ENCODE measurements at regions not wholly inside any gene's neighbourhood (a gene's known extent, or its start where the extent isn't known, plus 50 kb on each side); places are given as distances from the start of the nearest gene placed in this dataset.

DNA sequence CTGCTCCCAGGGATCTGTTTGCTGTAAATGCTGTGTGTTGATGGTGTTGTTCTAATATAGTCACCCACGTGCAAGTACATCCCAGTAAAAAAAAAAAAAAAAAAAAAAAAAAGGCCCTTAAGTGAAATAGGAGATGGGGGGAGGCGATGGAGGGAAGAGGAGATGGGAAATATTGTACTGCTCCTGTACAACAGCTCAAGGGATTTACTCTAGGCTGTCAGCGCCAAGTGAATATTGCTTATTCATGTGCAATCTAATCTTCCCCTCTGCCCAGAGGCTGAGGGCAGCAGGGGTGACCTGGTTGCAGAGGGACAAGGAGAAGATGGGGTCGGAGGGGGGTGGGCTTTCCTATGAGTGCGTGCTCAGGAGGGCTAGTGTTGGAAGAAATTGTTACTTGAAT lies 206.2 kb upstream of the CADM1 start:
- H3K27me3 ChIP-seq (ENCODE audit: insufficient read depth), result no peaks in the 10 kb centered on the region; the same call in 1 of the 2 replicates
- no peaks in the 10 kb centered on the region for H3K79me2 ChIP-seq (ENCODE audit: insufficient read depth)
- ChIA-PET CTCF (no interaction called here), POLR2A (no interaction called here)
- no peaks in the 10 kb centered on the region for H3K36me3 ChIP-seq (replicated peaks in 1 of 2; ENCODE audit: control insufficient read depth in 1 of 2, insufficient read depth in 2 of 2, low read length in 1 of 2)
- no peak for DNase-seq
- H3K4me3 ChIP-seq (ENCODE audit: low read depth in 2 of 2, low read length in 1 of 2), result no peak overlapping the region
- H3K9me3 ChIP-seq, result no peaks in the 10 kb centered on the region
- H4K20me1 ChIP-seq (ENCODE audit: insufficient read depth), result no peaks in the 10 kb centered on the region
- no peak overlapping the region for H3K27ac ChIP-seq (ENCODE audit: low read depth in 2 of 2, low read length in 1 of 2)
- H3K4me1 ChIP-seq (ENCODE audit: control insufficient read depth in 1 of 2, insufficient read depth in 2 of 2, low read depth in 1 of 2, low read length in 1 of 2), result no peaks in the 10 kb centered on the region; a peak in 1 of 4 replicates
- no peaks in the 10 kb centered on the region for H3K9me2 ChIP-seq
- H2AFZ ChIP-seq (ENCODE audit: low read depth), result no peak overlapping the region
- no peaks in the 10 kb centered on the region for H3F3A ChIP-seq (replicated peaks; ENCODE audit: insufficient read depth)
- TF ChIP-seq CHD2 (IDR thresholded peaks at IDR 0.05; ENCODE audit: low read length, partially characterized antibody) (no peak), FOXM1 (IDR thresholded peaks at IDR 0.05; ENCODE audit: low read depth) (no peak), TCF12 (IDR thresholded peaks at IDR 0.05) (no peak), MXI1 (IDR thresholded peaks at IDR 0.05; ENCODE audit: low read depth, low read length) (no peak), TAF1 (IDR thresholded peaks at IDR 0.05; ENCODE audit: borderline replicate concordance, low read depth, low read length) (no peak), MAX (IDR thresholded peaks at IDR 0.05; ENCODE audit: low read depth) (no peak), CTCF (IDR thresholded peaks at IDR 0.05) (no peak)
- no peak overlapping the region for H3K9ac ChIP-seq
- 53% methylated on average over 5 of the region's 5 CpGs for WGBS (ENCODE audit: low lambda C conversion rate)
- H3K4me2 ChIP-seq, result no peak overlapping the region

GRCh38 chr11:115709297-115709696 lies 205.1 kb upstream of the CADM1 start:
- H3K4me2 ChIP-seq, result no peak overlapping the region
- H3K4me3 ChIP-seq (ENCODE audit: low read depth in 2 of 2, low read length in 1 of 2), result no peak overlapping the region
- no peak for TF ChIP-seq NFIC (IDR thresholded peaks at IDR 0.05; ENCODE audit: borderline replicate concordance)
- TF ChIP-seq FOSL2 (IDR thresholded peaks at IDR 0.05; ENCODE audit: borderline replicate concordance, low read depth), result no peak
- TF ChIP-seq RAD21 (IDR thresholded peaks at IDR 0.05; ENCODE audit: low read length), result no peak
- TF ChIP-seq, protein P1, sequence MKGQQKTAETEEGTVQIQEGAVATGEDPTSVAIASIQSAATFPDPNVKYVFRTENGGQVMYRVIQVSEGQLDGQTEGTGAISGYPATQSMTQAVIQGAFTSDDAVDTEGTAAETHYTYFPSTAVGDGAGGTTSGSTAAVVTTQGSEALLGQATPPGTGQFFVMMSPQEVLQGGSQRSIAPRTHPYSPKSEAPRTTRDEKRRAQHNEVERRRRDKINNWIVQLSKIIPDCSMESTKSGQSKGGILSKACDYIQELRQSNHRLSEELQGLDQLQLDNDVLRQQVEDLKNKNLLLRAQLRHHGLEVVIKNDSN (IDR thresholded peaks at IDR 0.05; ENCODE audit: borderline replicate concordance, low read depth), result no peak
- TF ChIP-seq PBX3 (IDR thresholded peaks at IDR 0.05), result no peak
- no peak for TF ChIP-seq SMC3 (IDR thresholded peaks at IDR 0.05; ENCODE audit: low read depth, low read length)
- no peak for TF ChIP-seq NRF1 (IDR thresholded peaks at IDR 0.05; ENCODE audit: low read depth, low read length)
- no peak for TF ChIP-seq ELF1 (IDR thresholded peaks at IDR 0.05)
- TF ChIP-seq POLR2AphosphoS5 (IDR thresholded peaks at IDR 0.05; ENCODE audit: low read depth, low read length), result no peak
- TF ChIP-seq EP300 (IDR thresholded peaks at IDR 0.05; ENCODE audit: borderline replicate concordance in 1 of 2, low read depth in 1 of 2, low read length in 1 of 2), result no peak
- no peak for TF ChIP-seq TEAD4 (IDR thresholded peaks at IDR 0.05; ENCODE audit: borderline replicate concordance, insufficient read depth)
- no peaks in the 10 kb centered on the region; a peak in 1 of 4 replicates for H3K4me1 ChIP-seq (ENCODE audit: control insufficient read depth in 1 of 2, insufficient read depth in 2 of 2, low read depth in 1 of 2, low read length in 1 of 2)
- H3K27me3 ChIP-seq (ENCODE audit: insufficient read depth), result no peaks in the 10 kb centered on the region; the same call in 1 of the 2 replicates
- H3K79me2 ChIP-seq (ENCODE audit: insufficient read depth), result no peaks in the 10 kb centered on the region
- no peaks in the 10 kb centered on the region for H3K36me3 ChIP-seq (replicated peaks in 1 of 2; ENCODE audit: control insufficient read depth in 1 of 2, insufficient read depth in 2 of 2, low read length in 1 of 2)
- H3K9me3 ChIP-seq, result no peaks in the 10 kb centered on the region
- 65% methylated on average over 8 of the region's 8 CpGs for WGBS (ENCODE audit: low lambda C conversion rate)
- CTCF ChIA-PET, result no interaction called here
- no peak for DNase-seq
- H4K20me1 ChIP-seq (ENCODE audit: insufficient read depth), result no peaks in the 10 kb centered on the region
- no peaks in the 10 kb centered on the region for H3F3A ChIP-seq (replicated peaks; ENCODE audit: insufficient read depth)
- no peak overlapping the region for H3K27ac ChIP-seq (ENCODE audit: low read depth in 2 of 2, low read length in 1 of 2)
- no peak overlapping the region for H2AFZ ChIP-seq (ENCODE audit: low read depth)
- H3K9me2 ChIP-seq, result no peaks in the 10 kb centered on the region
- H3K9ac ChIP-seq, result no peak overlapping the region
- POLR2A ChIA-PET, result no interaction called here

All from SK-N-SH (cell line).